Panc1 (cell line): ENCODE measurements at regions not wholly inside any gene's neighbourhood (a gene's known extent, or its start where the extent isn't known, plus 50 kb on each side); places are given as distances from the start of the nearest gene placed in this dataset.
"Not testable (repeated sequence)": the region's sequence is repeated elsewhere in the genome, so short reads cannot be mapped to it uniquely, and the experiment has no call there.

Source experiments
- POLR2AphosphoS5 ChIP-seq: IDR thresholded peaks from 2 replicates; pipeline ENCODE4 v1.6.1; 2012; ENCODE audit warnings: mild to moderate bottlenecking, low read depth, low read length, moderate library complexity
- TF ChIP-seq, protein P1 (sequence below): fragments of 450-650 bp; IDR thresholded peaks from 2 replicates; pipeline ENCODE4 v1.5.1; 2017; ENCODE audit warnings: mild to moderate bottlenecking

DNA sequence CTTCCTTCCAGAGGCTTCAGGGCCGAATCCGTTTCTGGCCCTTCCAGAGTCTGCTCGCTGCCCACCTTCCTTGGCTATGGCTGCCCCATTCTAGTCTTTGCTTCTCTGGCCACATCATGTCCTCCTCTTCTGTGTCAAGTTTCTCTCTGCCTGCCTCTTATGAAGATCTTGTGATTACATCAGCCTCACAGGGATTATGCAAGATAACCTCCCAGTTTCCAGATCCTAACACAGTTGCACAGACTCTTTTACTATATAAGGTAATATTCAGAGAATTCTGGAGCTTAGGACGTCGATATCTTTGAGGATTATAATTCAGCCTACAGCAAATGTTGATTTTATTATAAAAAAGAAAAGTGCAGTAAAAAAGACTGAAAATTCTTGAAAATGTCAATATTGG is 52.1 kb downstream of the NPIPB11 start:
- TF ChIP-seq, protein P1, sequence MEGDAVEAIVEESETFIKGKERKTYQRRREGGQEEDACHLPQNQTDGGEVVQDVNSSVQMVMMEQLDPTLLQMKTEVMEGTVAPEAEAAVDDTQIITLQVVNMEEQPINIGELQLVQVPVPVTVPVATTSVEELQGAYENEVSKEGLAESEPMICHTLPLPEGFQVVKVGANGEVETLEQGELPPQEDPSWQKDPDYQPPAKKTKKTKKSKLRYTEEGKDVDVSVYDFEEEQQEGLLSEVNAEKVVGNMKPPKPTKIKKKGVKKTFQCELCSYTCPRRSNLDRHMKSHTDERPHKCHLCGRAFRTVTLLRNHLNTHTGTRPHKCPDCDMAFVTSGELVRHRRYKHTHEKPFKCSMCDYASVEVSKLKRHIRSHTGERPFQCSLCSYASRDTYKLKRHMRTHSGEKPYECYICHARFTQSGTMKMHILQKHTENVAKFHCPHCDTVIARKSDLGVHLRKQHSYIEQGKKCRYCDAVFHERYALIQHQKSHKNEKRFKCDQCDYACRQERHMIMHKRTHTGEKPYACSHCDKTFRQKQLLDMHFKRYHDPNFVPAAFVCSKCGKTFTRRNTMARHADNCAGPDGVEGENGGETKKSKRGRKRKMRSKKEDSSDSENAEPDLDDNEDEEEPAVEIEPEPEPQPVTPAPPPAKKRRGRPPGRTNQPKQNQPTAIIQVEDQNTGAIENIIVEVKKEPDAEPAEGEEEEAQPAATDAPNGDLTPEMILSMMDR: not testable (repeated sequence)
- TF ChIP-seq POLR2AphosphoS5: not testable (repeated sequence)
